ENCODE measurements at regions not wholly inside any gene's neighbourhood (a gene's known extent, or its start where the extent isn't known, plus 50 kb on each side); places are given as distances from the start of the nearest gene placed in this dataset.

GRCh38 chr4:122278976-122279375 is 99.8 kb upstream of the ADAD1 start:
- H4K5ac ChIP-seq (ENCODE audit: low read depth, low read length), result no peak overlapping the region
- peaks cover 12% of the 10 kb centered on the region; the same call in 1 of the 2 replicates for H3K36me3 ChIP-seq (ENCODE audit: control insufficient read depth, insufficient read depth, low read length)

More at GRCh38 chr4:122278976-122279375, 99.8 kb upstream of the ADAD1 start:
- H3K4ac ChIP-seq (ENCODE audit: low read depth, low read length), result no peak overlapping the region
- H2BK20ac ChIP-seq (ENCODE audit: low read depth, low read length), result no peak overlapping the region
- no peak overlapping the region for H2BK15ac ChIP-seq (ENCODE audit: low read depth, low read length)
- no peak overlapping the region for H3K14ac ChIP-seq (replicated peaks; ENCODE audit: low read depth, low read length)
- intact Hi-C loops (cut with micrococcal nuclease), result no loop called here
- no peak overlapping the region for H2BK120ac ChIP-seq (ENCODE audit: low read depth, low read length)
- H3K9me1 ChIP-seq (ENCODE audit: insufficient read depth, low read length), result no peaks in the 10 kb centered on the region; the same call in 1 of the 2 replicates
- H4K91ac ChIP-seq (ENCODE audit: insufficient read depth, low read depth, low read length), result no peak overlapping the region
- no peaks in the 10 kb centered on the region for H3K4me1 ChIP-seq (ENCODE audit: control insufficient read depth, insufficient read depth, low read length)
- no peak overlapping the region for H4K8ac ChIP-seq (ENCODE audit: low read depth in 2 of 2, low read length in 2 of 2)
- H3K4me2 ChIP-seq (ENCODE audit: low read depth, low read length), result no peak overlapping the region
- WGBS, 2 experiments (ENCODE audit: extremely low coverage in 2 of 2, insufficient read length in 1 of 2), result no CpG with 5 or more reads among the region's 1 CpG
- no peak overlapping the region for H2BK5ac ChIP-seq (ENCODE audit: low read depth, low read length, poor library complexity, severe bottlenecking)
- H3K27ac ChIP-seq (ENCODE audit: insufficient read depth, low read length), result no peak overlapping the region
- no peak overlapping the region for H3K18ac ChIP-seq (ENCODE audit: low read depth, low read length)
- H4K20me1 ChIP-seq (ENCODE audit: insufficient read depth, low read length), result no peaks in the 10 kb centered on the region
- ATAC-seq (ENCODE audit: low read depth) (no peak), DNase-seq (no peak)
- TF ChIP-seq RAD21 (IDR thresholded peaks at IDR 0.05; ENCODE audit: low read length), result no peak
- TF ChIP-seq BHLHE40 (IDR thresholded peaks at IDR 0.05; ENCODE audit: low read depth, low read length), result no peak
- no peak overlapping the region for H3K56ac ChIP-seq (ENCODE audit: extremely low read depth, insufficient read depth, low read length)
- dilution Hi-C loops (cut with HindIII; ENCODE audit: low sequenced_read_pairs, unreplicated experiment), result no loop called here
- H3K9ac ChIP-seq (ENCODE audit: low read depth, low read length), result no peak overlapping the region
- in situ Hi-C loops (cut with MboI; ENCODE audit: low sequenced_read_pairs), result no loop called here
- no peak overlapping the region for H3K4me3 ChIP-seq (ENCODE audit: insufficient read depth, low read depth, low read length)
- H2AK9ac ChIP-seq (replicated peaks; ENCODE audit: low read depth, low read length, poor library complexity), result no peak overlapping the region
- H3K27me3 ChIP-seq (ENCODE audit: control insufficient read depth, insufficient read depth, low read length), result no peaks in the 10 kb centered on the region
- no TSS peak for BruUV-seq (replicated peaks)
- H3K79me1 ChIP-seq (ENCODE audit: low read depth in 1 of 2, low read length in 2 of 2), result no peaks in the 10 kb centered on the region
- H2AFZ ChIP-seq (replicated peaks; ENCODE audit: low read length, poor library complexity), result no peak overlapping the region
- no peaks in the 10 kb centered on the region for H3K9me3 ChIP-seq (ENCODE audit: control insufficient read depth, insufficient read depth, low read length)
- no peak overlapping the region for H3K23ac ChIP-seq (ENCODE audit: low read depth, low read length)
- H2AK5ac ChIP-seq (ENCODE audit: low read depth, low read length), result no peak overlapping the region
- ChIA-PET POLR2A (ENCODE audit: unreplicated experiment) (no interaction called here), CTCF (no interaction called here)
